Ectodermal cell (in vitro differentiated cells): ENCODE measurements at regions not wholly inside any gene's neighbourhood (a gene's known extent, or its start where the extent isn't known, plus 50 kb on each side); places are given as distances from the start of the nearest gene placed in this dataset.

Source experiments
- H3K27ac ChIP-seq: 2 replicates; pipeline ENCODE4 v1.7.0; 2013; ENCODE audit warnings: mild to moderate bottlenecking, low read depth, low read length; ENCODE audit not compliant: insufficient read depth, poor library complexity, severe bottlenecking
- H3K27me3 ChIP-seq: 2 replicates; pipeline ENCODE4 v1.7.0; 2013; ENCODE audit warnings: mild to moderate bottlenecking, low read length; ENCODE audit not compliant: insufficient read depth, control insufficient read depth, poor library complexity, severe bottlenecking
- H3K36me3 ChIP-seq: one replicate; pipeline ENCODE4 v1.7.0; 2013; ENCODE audit warnings: low read length; ENCODE audit not compliant: control insufficient read depth, insufficient read depth
- H3K4me1 ChIP-seq: one replicate; pipeline ENCODE4 v1.7.0; 2013; ENCODE audit warnings: low read length; ENCODE audit not compliant: control insufficient read depth, insufficient read depth
- H3K4me3 ChIP-seq: 2 replicates; pipeline ENCODE4 v1.7.0; 2013; ENCODE audit warnings: low read depth, low read length, control low read depth; ENCODE audit not compliant: insufficient read depth
- H3K9me3 ChIP-seq: 2 replicates; pipeline ENCODE4 v1.7.0; 2013; ENCODE audit warnings: mild to moderate bottlenecking, low read length, moderate library complexity; ENCODE audit not compliant: control insufficient read depth
- WGBS, 2 experiments: methylation state at CpG; one replicate each; pipeline ENCODE4 v1.1.7; 2013; ENCODE audit warnings: missing lambda C conversion rate in 2 of 2; 5-methylcytosine and 5-hydroxymethylcytosine counted together

DNA sequence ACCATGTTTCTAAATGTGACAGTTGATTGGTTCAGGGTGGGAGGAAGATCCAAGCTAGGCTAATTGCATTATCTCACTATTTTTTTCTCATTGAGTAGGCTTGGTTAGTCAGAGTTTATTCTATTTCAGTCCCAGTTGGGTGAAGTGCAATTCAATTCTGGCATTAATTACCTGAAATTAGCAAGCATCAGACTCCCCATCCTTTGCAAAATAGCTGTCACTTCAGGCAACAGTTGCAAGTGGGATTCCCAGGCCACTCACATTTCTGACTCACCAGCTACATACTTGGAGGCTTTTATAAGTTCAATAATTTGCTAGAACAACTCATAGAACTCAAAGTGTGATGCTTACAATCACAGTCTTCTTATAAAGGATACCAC, 155.8 kb upstream of the HAND2 start:
- H3K9me3 ChIP-seq: no peaks in the 10 kb centered on the region
- H3K4me1 ChIP-seq: no peaks in the 10 kb centered on the region
- no peaks in the 10 kb centered on the region for H3K27me3 ChIP-seq
- H3K4me3 ChIP-seq: no peak overlapping the region
- no peak overlapping the region for H3K27ac ChIP-seq
- H3K36me3 ChIP-seq: no peaks in the 10 kb centered on the region

DNA sequence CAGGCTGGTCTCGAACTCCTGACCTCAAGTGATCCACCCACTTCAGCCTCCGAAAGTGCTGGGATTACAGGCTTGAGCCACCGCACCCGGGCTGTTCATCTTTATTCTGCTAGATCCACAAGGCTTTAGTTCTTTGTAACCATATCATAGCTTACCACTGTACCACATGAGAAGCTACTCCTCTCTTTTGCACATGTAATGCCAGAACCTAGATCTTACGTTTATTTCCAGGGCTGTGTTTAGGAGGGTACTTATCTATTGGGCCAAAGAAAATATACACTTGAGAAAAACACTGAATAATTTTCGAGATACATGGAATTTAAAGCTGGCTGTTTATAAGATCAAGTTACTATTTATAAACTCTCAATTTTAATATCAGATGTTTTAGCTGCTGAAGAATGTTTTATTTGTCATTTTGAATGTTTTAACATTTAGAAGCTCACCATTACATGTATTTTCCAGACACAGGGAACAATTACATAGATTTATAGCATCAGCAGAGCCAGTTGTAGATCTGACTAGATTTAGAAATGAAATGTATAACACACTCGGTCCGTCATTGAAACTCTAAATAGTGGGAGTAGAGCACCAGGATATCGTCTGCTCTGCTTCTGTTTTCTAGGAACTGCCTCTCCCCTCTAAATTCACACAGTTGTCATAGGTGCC, 155.3 kb upstream of the HAND2 start:
- Histone ChIP-seq H3K36me3 (no peaks in the 10 kb centered on the region), H3K27me3 (no peaks in the 10 kb centered on the region), H3K9me3 (no peaks in the 10 kb centered on the region), H3K4me3 (no peak overlapping the region), H3K27ac (no peak overlapping the region), H3K4me1 (no peaks in the 10 kb centered on the region)
- 93 to 96% methylated on average over 7 to 8 of the region's 9 CpGs for WGBS, 2 experiments

DNA sequence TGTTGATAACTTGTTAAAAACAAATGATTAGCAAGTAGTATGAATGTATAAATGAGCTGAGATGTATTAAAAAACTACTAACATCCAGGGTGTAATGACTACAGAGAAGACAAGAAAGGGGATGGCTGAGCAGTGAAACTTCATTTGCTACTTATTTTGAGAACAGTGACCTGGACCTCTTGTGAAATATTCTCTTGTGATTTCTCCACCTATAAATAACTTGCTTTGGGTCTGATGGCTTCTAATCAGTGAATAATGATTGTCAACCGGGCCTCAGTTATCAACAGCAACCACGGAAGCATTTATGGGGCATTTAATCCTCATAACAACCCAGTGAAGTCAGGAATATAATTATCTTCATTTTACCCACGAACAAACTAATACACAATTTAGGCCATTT, 154.2 kb upstream of the HAND2 start:
- 77 to 93% methylated on average over 3 of the region's 3 CpGs for WGBS, 2 experiments
- no peak overlapping the region for H3K4me3 ChIP-seq
- no peaks in the 10 kb centered on the region for H3K27me3 ChIP-seq
- no peak overlapping the region for H3K27ac ChIP-seq
- no peaks in the 10 kb centered on the region for H3K4me1 ChIP-seq
- no peaks in the 10 kb centered on the region for H3K9me3 ChIP-seq
- no peaks in the 10 kb centered on the region for H3K36me3 ChIP-seq

DNA sequence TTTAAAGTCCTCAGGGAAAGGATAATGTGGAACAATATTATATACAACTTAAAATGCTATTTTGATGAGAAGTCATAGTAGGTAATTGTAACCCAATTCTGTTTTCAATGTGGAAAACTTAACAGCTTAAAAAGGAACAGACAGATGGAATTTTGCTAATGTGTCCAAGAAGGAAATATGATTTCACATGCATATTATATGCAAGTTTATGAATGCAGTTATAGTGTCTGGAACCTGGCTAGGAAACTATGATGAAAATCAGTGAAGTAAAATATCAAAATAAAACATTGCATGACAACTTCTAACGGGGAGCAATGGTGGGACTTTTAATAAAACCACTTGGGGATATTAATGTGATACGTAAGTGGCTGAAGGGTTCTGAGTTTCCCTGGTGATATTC, 152.6 kb upstream of the HAND2 start:
- Histone ChIP-seq H3K27me3 (no peaks in the 10 kb centered on the region), H3K4me1 (no peaks in the 10 kb centered on the region), H3K27ac (no peak overlapping the region), H3K36me3 (no peaks in the 10 kb centered on the region), H3K4me3 (no peak overlapping the region), H3K9me3 (no peaks in the 10 kb centered on the region)
- WGBS, 2 experiments: 96 to 99% methylated on average over 2 of the region's 2 CpGs

DNA sequence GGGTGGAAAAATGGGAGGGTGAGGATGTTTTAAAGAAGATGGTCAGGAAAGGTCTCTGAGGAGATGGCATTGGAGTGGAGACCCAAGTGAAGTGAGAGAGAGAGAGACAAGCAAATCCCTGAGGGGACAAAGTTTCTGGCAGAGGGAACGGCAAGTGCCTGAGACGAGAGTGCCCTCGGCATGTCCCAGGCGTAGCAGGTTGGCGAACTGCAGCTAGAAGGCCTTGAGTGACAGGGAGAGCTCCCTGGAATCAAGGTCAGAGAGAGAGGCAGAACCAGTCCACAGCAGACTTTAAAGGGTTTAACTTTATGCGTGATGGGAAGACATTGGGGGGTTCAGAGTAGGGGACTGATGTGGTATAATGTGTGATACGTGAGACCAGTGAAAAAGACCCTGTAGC, 150.2 kb upstream of the HAND2 start:
- whole genome bisulfite sequencing, 2 experiments: 84 to 91% methylated on average over 6 to 7 of the region's 7 CpGs

DNA sequence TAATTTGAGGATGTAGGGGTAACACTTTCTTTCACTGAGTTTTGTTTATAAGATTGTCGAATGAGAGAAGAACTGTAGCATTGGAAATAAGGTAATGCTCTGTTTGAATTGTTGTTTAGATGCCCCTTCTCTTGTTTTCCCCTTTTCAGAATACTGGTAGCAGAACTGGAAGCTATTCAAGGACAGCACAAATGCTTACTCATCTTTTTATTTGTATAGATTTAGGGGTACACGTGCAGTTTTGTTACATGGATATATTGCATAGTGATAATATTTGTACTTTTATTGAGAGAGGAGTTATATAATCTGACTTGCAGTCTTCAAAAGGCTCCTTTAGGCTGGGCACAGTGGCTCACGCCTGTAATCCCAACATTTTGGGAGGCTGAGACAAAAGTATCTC, 145.4 kb upstream of the HAND2 start:
- Histone ChIP-seq H3K9me3 (no peaks in the 10 kb centered on the region), H3K4me1 (no peaks in the 10 kb centered on the region), H3K27me3 (no peaks in the 10 kb centered on the region), H3K27ac (no peak overlapping the region), H3K4me3 (no peak overlapping the region), H3K36me3 (no peaks in the 10 kb centered on the region)
- WGBS, 2 experiments: 92 to 94% methylated on average over 3 of the region's 3 CpGs

More for the DNA sequence above, 150.2 kb upstream of the HAND2 start:
- H3K27ac ChIP-seq: no peak overlapping the region
- no peaks in the 10 kb centered on the region for H3K4me1 ChIP-seq
- H3K9me3 ChIP-seq: no peaks in the 10 kb centered on the region
- H3K27me3 ChIP-seq: no peaks in the 10 kb centered on the region
- no peaks in the 10 kb centered on the region for H3K36me3 ChIP-seq
- H3K4me3 ChIP-seq: no peak overlapping the region

DNA sequence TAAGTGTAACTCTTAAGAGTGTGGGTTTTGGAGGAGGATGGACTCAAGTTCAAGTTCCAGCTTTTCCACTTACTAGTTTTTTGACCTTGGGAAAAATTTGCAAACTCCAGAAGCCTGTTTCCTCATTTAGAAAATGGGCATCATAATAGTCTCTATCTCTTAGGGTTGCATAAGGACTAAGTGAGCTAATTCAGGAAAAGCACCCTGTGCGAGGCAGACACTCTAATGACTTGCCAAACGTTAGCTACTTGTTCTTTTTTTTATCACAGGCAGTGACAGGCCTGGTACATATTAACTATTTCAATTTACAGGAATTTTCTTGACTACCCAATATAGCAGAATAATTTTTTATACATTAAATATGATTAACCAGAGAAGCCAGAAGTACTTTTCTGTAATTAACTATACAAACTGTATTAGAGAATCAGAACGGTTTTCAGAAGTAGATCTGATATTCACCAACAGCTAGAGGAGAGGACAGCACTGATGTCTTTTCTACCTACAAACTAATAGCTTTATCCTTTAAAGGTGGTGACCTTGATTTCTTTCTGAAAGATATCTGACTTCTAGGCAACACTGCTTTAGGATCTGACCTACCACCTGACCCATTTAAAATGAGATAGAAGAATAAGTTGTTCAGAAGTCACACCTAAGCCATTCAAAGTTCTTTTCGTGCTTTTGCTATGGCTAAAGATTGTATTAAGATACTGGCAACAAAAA, 139.6 kb upstream of the HAND2 start:
- H3K27ac ChIP-seq: no peak overlapping the region
- no peaks in the 10 kb centered on the region for H3K9me3 ChIP-seq
- 85 to 92% methylated on average over 4 of the region's 4 CpGs for WGBS, 2 experiments

DNA sequence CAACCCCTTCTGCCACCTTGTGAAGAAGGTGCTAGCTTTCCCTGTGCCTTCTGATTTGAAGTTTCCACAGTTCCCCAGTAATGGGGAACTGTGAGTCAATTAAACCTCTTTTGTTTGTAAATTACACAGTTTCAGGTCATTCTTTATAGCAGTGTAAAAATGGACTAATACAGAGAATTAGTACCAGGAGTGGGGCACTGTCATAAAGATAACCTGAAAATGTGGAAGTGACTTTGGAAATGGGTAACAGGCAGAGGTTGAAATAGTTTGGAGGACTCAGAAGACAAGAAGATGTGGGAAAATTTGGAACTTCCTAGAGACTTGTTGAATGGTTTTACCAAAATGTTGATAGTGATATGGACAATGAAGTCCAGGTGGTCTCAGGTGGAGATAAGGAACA, 131.0 kb upstream of the HAND2 start:
- no peak overlapping the region for H3K4me3 ChIP-seq
- H3K4me1 ChIP-seq: no peaks in the 10 kb centered on the region
- H3K27ac ChIP-seq: no peak overlapping the region
- no peaks in the 10 kb centered on the region for H3K9me3 ChIP-seq
- H3K36me3 ChIP-seq: no peaks in the 10 kb centered on the region
- no peaks in the 10 kb centered on the region for H3K27me3 ChIP-seq

More for the DNA sequence above, 139.6 kb upstream of the HAND2 start:
- H3K36me3 ChIP-seq: no peaks in the 10 kb centered on the region
- no peak overlapping the region for H3K4me3 ChIP-seq
- no peaks in the 10 kb centered on the region for H3K4me1 ChIP-seq
- H3K27me3 ChIP-seq: no peaks in the 10 kb centered on the region

DNA sequence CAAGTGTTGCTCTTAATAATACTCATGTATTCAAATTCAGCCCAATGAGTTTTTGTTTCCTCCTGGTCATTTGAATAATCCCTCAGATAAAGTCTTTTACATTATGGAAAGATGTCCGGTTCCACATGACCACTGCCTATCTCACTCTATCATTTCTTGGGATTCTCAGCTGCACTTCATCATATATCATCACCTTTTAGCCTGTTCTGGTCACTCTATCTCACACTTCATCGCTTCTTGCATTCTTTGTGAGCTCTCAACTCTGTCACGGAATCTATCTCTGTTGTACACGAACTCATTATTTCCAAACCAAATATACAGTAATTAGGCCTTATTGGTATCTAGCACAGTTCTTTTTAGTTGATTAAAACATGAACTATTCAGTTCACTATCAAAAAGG, 126.9 kb upstream of the HAND2 start:
- Histone ChIP-seq H3K4me1 (no peaks in the 10 kb centered on the region), H3K27ac (no peak overlapping the region), H3K9me3 (no peaks in the 10 kb centered on the region), H3K4me3 (no peak overlapping the region), H3K27me3 (no peaks in the 10 kb centered on the region), H3K36me3 (no peaks in the 10 kb centered on the region)
- WGBS, 2 experiments: 86 to 95% methylated on average over 4 of the region's 4 CpGs

DNA sequence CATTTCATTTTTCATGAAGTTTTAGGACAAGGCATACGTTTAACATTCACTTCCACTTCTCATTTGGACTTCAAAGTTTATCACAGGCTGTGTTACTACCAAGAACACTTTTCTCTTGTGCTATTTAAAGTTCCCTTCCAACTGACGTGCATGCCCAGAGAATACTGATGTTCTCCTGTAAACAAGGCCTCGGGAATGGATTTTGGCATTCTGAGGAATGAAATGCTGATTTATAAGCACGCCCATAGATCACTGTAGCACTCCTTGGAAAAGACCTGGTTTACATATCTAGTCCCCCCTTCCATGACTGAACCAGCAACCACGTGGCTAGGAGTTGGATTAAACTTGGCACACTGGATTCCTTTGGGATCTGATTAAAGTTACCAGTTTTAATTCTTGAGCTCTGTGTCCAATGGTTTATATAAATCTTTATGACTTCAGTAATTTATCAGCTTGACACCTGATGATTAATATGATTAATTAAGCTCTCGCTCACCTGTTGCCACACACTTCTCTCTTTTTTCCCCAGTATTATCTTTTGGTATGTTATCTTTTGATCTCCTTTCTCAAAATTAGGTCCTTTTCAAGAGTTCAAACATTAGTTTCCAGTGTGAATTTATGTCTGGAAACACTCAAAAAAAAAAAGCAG, 122.4 kb upstream of the HAND2 start:
- H3K4me1 ChIP-seq: no peaks in the 10 kb centered on the region
- no peak overlapping the region for H3K4me3 ChIP-seq
- no peaks in the 10 kb centered on the region for H3K36me3 ChIP-seq
- 88 to 89% methylated on average over 5 to 6 of the region's 6 CpGs for WGBS, 2 experiments
- no peaks in the 10 kb centered on the region for H3K27me3 ChIP-seq
- no peaks in the 10 kb centered on the region for H3K9me3 ChIP-seq
- H3K27ac ChIP-seq: no peak overlapping the region
